ENCODE measurements at regions not wholly inside any gene's neighbourhood (a gene's known extent, or its start where the extent isn't known, plus 50 kb on each side); places are given as distances from the start of the nearest gene placed in this dataset.

- no peak for TF ChIP-seq ZBTB7A (IDR thresholded peaks at IDR 0.05; ENCODE audit: low read depth)
- TF ChIP-seq YY1 (IDR thresholded peaks at IDR 0.05; ENCODE audit: low read depth): no peak
- TF ChIP-seq CEBPB (IDR thresholded peaks at IDR 0.05): no peak
- no peak for TF ChIP-seq EP300 (IDR thresholded peaks at IDR 0.05; ENCODE audit: borderline replicate concordance)
- TF ChIP-seq MAX (IDR thresholded peaks at IDR 0.05): no peak
- TF ChIP-seq USF1 (IDR thresholded peaks at IDR 0.05): no peak
- TF ChIP-seq RAD21 (IDR thresholded peaks at IDR 0.05; ENCODE audit: low read depth): no peak
- no peak for TF ChIP-seq FOXM1 (IDR thresholded peaks at IDR 0.05; ENCODE audit: borderline replicate concordance, low read depth)
Observed at GRCh38 chr5:104062621-104063377, 500.2 kb upstream of the NUDT12 start.

GRCh38 chr5:104061707-104062106, 499.1 kb upstream of the NUDT12 start:
- TF ChIP-seq EGR1 (IDR thresholded peaks at IDR 0.05): no peak
- no peak for TF ChIP-seq CREB1 (IDR thresholded peaks at IDR 0.05; ENCODE audit: low read depth)
- no peak for TF ChIP-seq ZBTB7A (IDR thresholded peaks at IDR 0.05; ENCODE audit: low read depth)
- TF ChIP-seq TEAD4 (IDR thresholded peaks at IDR 0.05): no peak
- no peak for TF ChIP-seq TAF1 (IDR thresholded peaks at IDR 0.05; ENCODE audit: low read depth)
- no peak for TF ChIP-seq EP300 (IDR thresholded peaks at IDR 0.05; ENCODE audit: borderline replicate concordance)
- no peak for TF ChIP-seq CEBPB (IDR thresholded peaks at IDR 0.05)
- no peak for TF ChIP-seq RAD21 (IDR thresholded peaks at IDR 0.05; ENCODE audit: low read depth)
- no peak for TF ChIP-seq FOXM1 (IDR thresholded peaks at IDR 0.05; ENCODE audit: borderline replicate concordance, low read depth)
- TF ChIP-seq MAX (IDR thresholded peaks at IDR 0.05): no peak
- TF ChIP-seq REST (IDR thresholded peaks at IDR 0.05; ENCODE audit: low read depth): no peak
- no peak for TF ChIP-seq TCF12 (IDR thresholded peaks at IDR 0.05; ENCODE audit: low read depth)

GRCh38 chr5:104053353-104053649, 490.7 kb upstream of the NUDT12 start:
- no peak for TF ChIP-seq TEAD4 (IDR thresholded peaks at IDR 0.05)
- TF ChIP-seq FOXM1 (IDR thresholded peaks at IDR 0.05; ENCODE audit: borderline replicate concordance, low read depth): no peak

GRCh38 chr5:104052558-104053352, 490.2 kb upstream of the NUDT12 start:
- TF ChIP-seq TEAD4 (IDR thresholded peaks at IDR 0.05) (no peak), TCF12 (IDR thresholded peaks at IDR 0.05; ENCODE audit: low read depth) (no peak), REST (IDR thresholded peaks at IDR 0.05; ENCODE audit: low read depth) (no peak), YY1 (IDR thresholded peaks at IDR 0.05; ENCODE audit: low read depth) (no peak)

GRCh38 chr5:104050436-104050835, 487.8 kb upstream of the NUDT12 start:
- TF ChIP-seq YY1 (IDR thresholded peaks at IDR 0.05; ENCODE audit: low read depth) (no peak), REST (IDR thresholded peaks at IDR 0.05; ENCODE audit: low read depth) (no peak), TAF1 (IDR thresholded peaks at IDR 0.05; ENCODE audit: low read depth) (no peak), EGR1 (IDR thresholded peaks at IDR 0.05) (no peak), CEBPB (IDR thresholded peaks at IDR 0.05) (no peak), TCF12 (IDR thresholded peaks at IDR 0.05; ENCODE audit: low read depth) (no peak), TEAD4 (IDR thresholded peaks at IDR 0.05) (no peak), RAD21 (IDR thresholded peaks at IDR 0.05; ENCODE audit: low read depth) (no peak), EP300 (IDR thresholded peaks at IDR 0.05; ENCODE audit: borderline replicate concordance) (no peak), CREB1 (IDR thresholded peaks at IDR 0.05; ENCODE audit: low read depth) (no peak), NFIC (IDR thresholded peaks at IDR 0.05) (no peak), MAX (IDR thresholded peaks at IDR 0.05) (no peak), FOXM1 (IDR thresholded peaks at IDR 0.05; ENCODE audit: borderline replicate concordance, low read depth) (no peak), ZBTB7A (IDR thresholded peaks at IDR 0.05; ENCODE audit: low read depth) (no peak), USF1 (IDR thresholded peaks at IDR 0.05) (no peak)
